GM23338 (cell line): ENCODE measurements at regions not wholly inside any gene's neighbourhood (a gene's known extent, or its start where the extent isn't known, plus 50 kb on each side); places are given as distances from the start of the nearest gene placed in this dataset.

Experiments
- ATAC-seq: fragments of 200-7000 bp; cut with Tn5 transposase; 3 replicates; pipeline ENCODE4 v1.9.1; 2020
- DNase-seq: peaks from one replicate; pipeline ENCODE4 v3.0.0-alpha.2; 2015; ENCODE audit warnings: low spot score
- H2AFZ ChIP-seq: fragments of 200-600 bp; sonication (generic); 2 replicates; pipeline ENCODE4 v1.8.0; 2016; ENCODE audit warnings: antibody characterized with exemption, mild to moderate bottlenecking, moderate library complexity
- H3F3A ChIP-seq: fragments of 200-600 bp; sonication (generic); replicated peaks from 2 replicates; pipeline ENCODE4 v1.8.0; 2017; ENCODE audit warnings: antibody characterized with exemption, mixed run types, low read depth
- H3K27ac ChIP-seq: fragments of 200-600 bp; sonication (generic); 2 replicates; pipeline ENCODE4 v1.6.1; 2016; ENCODE audit warnings: low read depth
- H3K27me3 ChIP-seq: fragments of 200-600 bp; sonication (generic); 2 replicates; pipeline ENCODE4 v1.8.0; 2016; ENCODE audit warnings: mild to moderate bottlenecking, mixed run types, moderate library complexity; ENCODE audit not compliant: insufficient read depth
- H3K36me3 ChIP-seq: fragments of 200-600 bp; sonication (generic); 2 replicates; pipeline ENCODE4 v1.8.0; 2016; ENCODE audit warnings: mild to moderate bottlenecking; ENCODE audit not compliant: insufficient read depth
- H3K4me1 ChIP-seq: fragments of 200-600 bp; sonication (generic); 2 replicates; pipeline ENCODE4 v1.8.0; 2016; ENCODE audit warnings: mild to moderate bottlenecking, moderate library complexity; ENCODE audit not compliant: insufficient read depth
- H3K4me2 ChIP-seq: fragments of 200-600 bp; sonication (generic); 2 replicates; pipeline ENCODE4 v1.7.1; 2017; ENCODE audit warnings: mixed run types
- H3K4me3 ChIP-seq: fragments of 200-600 bp; sonication (generic); 2 replicates; pipeline ENCODE4 v1.6.1; 2016; ENCODE audit warnings: mixed run types
- H3K79me2 ChIP-seq: fragments of 200-600 bp; sonication (generic); replicated peaks from 2 replicates; pipeline ENCODE4 v1.8.0; 2017; ENCODE audit warnings: mild to moderate bottlenecking; ENCODE audit not compliant: insufficient read depth
- H3K9me2 ChIP-seq: fragments of 200-600 bp; sonication (generic); 2 replicates; pipeline ENCODE4 v1.8.0; 2017; ENCODE audit not compliant: insufficient read depth
- H4K20me1 ChIP-seq: fragments of 200-600 bp; sonication (generic); replicated peaks from 2 replicates; pipeline ENCODE4 v1.8.0; 2017; ENCODE audit warnings: mild to moderate bottlenecking; ENCODE audit not compliant: insufficient read depth
- H3K27ac Mint-ChIP-seq: 2 replicates; pipeline ENCODE4 v1.8.0; 2020; ENCODE audit warnings: inconsistent platforms, mild to moderate bottlenecking, moderate library complexity, mixed read lengths
- H3K27me3 Mint-ChIP-seq: 3 replicates; pipeline ENCODE4 v1.8.0; 2022; ENCODE audit warnings: low read depth, mild to moderate bottlenecking, moderate library complexity, mixed read lengths, inconsistent platforms; ENCODE audit not compliant: insufficient read depth, poor library complexity
- H3K36me3 Mint-ChIP-seq: 3 replicates; pipeline ENCODE4 v1.8.0; 2021; ENCODE audit warnings: low read depth, mild to moderate bottlenecking, inconsistent platforms, moderate library complexity, mixed read lengths
- H3K4me1 Mint-ChIP-seq: 3 replicates; pipeline ENCODE4 v1.8.0; 2020; ENCODE audit warnings: mild to moderate bottlenecking, inconsistent platforms, mixed read lengths
- H3K4me3 Mint-ChIP-seq: 3 replicates; pipeline ENCODE4 v1.8.0; 2021; ENCODE audit warnings: moderate library complexity, mild to moderate bottlenecking, inconsistent platforms, mixed read lengths
- H3K9me3 Mint-ChIP-seq: 3 replicates; pipeline ENCODE4 v1.8.0; 2020; ENCODE audit warnings: moderate library complexity, mild to moderate bottlenecking, inconsistent platforms, mixed read lengths
- CREB1 ChIP-seq: fragments of 250-450 bp; sonication (Bioruptor Pico); IDR thresholded peaks from 2 replicates; pipeline ENCODE4 v1.5.0; 2020; ENCODE audit warnings: low read depth, mild to moderate bottlenecking, moderate library complexity
- EZH2 ChIP-seq: fragments of 200-600 bp; sonication (generic); IDR thresholded peaks from one replicate; pipeline ENCODE4 v1.8.0; 2017; ENCODE audit warnings: antibody characterized with exemption, mild to moderate bottlenecking, low read depth; ENCODE audit not compliant: unreplicated experiment
- EZH2phosphoT487 ChIP-seq: fragments of 200-600 bp; sonication (generic); IDR thresholded peaks from one replicate; pipeline ENCODE4 v1.8.1; 2018; ENCODE audit warnings: antibody characterized with exemption; ENCODE audit not compliant: unreplicated experiment
- JUNB ChIP-seq: IDR thresholded peaks from one replicate; pipeline ENCODE4 v1.6.1; 2016; ENCODE audit warnings: antibody characterized with exemption; ENCODE audit not compliant: unreplicated experiment
- NANOG ChIP-seq: IDR thresholded peaks from 2 replicates; pipeline ENCODE4 v1.6.1; 2016; ENCODE audit warnings: antibody characterized with exemption, borderline replicate concordance
- POLR2AphosphoS5 ChIP-seq: IDR thresholded peaks from 2 replicates; pipeline ENCODE4 v1.6.1; 2016; ENCODE audit warnings: antibody characterized with exemption, low read depth
- STAT1 ChIP-seq: IDR thresholded peaks from one replicate; pipeline ENCODE4 v1.6.1; 2016; ENCODE audit warnings: antibody characterized with exemption; ENCODE audit not compliant: unreplicated experiment
- ZNF114 ChIP-seq: fragments of 250-450 bp; sonication (Bioruptor Pico); IDR thresholded peaks from 2 replicates; pipeline ENCODE4 v1.5.0; 2020; ENCODE audit warnings: mild to moderate bottlenecking, moderate library complexity
- TF ChIP-seq, protein P1 (sequence below): fragments of 250-450 bp; sonication (Bioruptor Pico); IDR thresholded peaks from 2 replicates; pipeline ENCODE4 v1.5.0; 2020; ENCODE audit warnings: mild to moderate bottlenecking, moderate library complexity
- TF ChIP-seq, protein P2 (sequence below), 2 experiments: fragments of 200-600 bp in 1 of 2; sonication (generic) in 1 of 2; conservative IDR thresholded peaks; 2 replicates each; pipeline versions ENCODE4 v1.5.1 to v1.6.1; 2016 to 2017; ENCODE audit warnings: antibody characterized with exemption in 2 of 2, low read depth in 2 of 2, mild to moderate bottlenecking in 2 of 2, moderate library complexity in 1 of 2
- TF ChIP-seq, protein P3 (sequence below): IDR thresholded peaks from 2 replicates; pipeline ENCODE4 v1.6.1; 2016; ENCODE audit warnings: antibody characterized with exemption

DNA sequence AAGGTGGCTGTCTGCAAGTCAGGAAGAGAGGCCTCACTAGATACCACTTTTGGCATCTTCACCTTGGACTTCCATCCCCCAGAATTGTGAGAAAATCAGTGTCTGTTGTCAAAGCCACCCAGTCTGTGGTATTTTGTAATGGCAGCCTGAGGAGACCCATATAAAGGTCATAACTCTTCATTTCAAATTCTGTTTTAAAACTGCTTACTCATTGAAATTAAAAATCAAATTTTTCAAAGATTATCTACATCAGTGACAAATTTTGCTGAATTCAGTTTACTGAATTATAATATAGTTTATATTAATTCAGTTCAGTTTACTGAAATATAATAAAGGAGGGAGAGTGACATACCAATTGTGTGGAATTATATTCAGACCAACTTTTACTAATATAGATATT lies 133.1 kb upstream of the IL15 start (continued):
- TF ChIP-seq EZH2 = no peak

DNA sequence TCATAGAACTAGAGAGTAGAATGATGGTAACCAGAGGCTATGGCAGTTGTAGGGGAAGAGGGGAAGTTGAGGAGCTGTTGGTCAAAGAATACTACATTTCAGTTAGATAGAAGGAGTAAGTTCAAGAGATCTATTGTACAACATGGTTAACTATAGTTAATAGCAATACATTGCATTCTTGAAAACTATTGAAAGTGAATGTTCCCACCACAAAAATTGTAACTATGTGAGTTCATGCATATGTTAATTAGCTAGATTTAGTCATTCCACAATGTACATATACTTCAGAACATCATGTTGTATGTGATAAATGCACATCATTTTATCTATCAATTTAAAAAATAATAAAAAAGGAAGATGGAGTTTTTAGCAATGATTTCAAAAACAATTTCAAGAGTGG lies 125.3 kb upstream of the IL15 start:
- TF ChIP-seq CREB1 (CRISPR knock-in tag) = no peak
- TF ChIP-seq ZNF114 (CRISPR knock-in tag) = no peak
- no peak for TF ChIP-seq NANOG
- TF ChIP-seq STAT1 = no peak
- Mint-ChIP-seq H3K4me3 (no peak overlapping the region), H3K27ac (no peak overlapping the region), H3K9me3 (peaks cover 39% of the 10 kb centered on the region), H3K36me3 (peaks cover 10% of the 10 kb centered on the region), H3K4me1 (no peaks in the 10 kb centered on the region; the same call in 2 of the 3 replicates), H3K27me3 (no peaks in the 10 kb centered on the region)
- no peak overlapping the region for H2AFZ ChIP-seq
- no peak overlapping the region for H3K4me2 ChIP-seq
- no peaks in the 10 kb centered on the region for H3F3A ChIP-seq
- H3K27ac ChIP-seq = no peak overlapping the region
- H3K4me1 ChIP-seq = no peaks in the 10 kb centered on the region
- ATAC-seq = no peak
- no peak overlapping the region for H3K4me3 ChIP-seq
- no peak for DNase-seq
- no peaks in the 10 kb centered on the region; the same call in 1 of the 2 replicates for H3K36me3 ChIP-seq
- H3K9me2 ChIP-seq = no peaks in the 10 kb centered on the region
- H4K20me1 ChIP-seq = no peaks in the 10 kb centered on the region
- H3K27me3 ChIP-seq = no peaks in the 10 kb centered on the region
- H3K79me2 ChIP-seq = no peaks in the 10 kb centered on the region

DNA sequence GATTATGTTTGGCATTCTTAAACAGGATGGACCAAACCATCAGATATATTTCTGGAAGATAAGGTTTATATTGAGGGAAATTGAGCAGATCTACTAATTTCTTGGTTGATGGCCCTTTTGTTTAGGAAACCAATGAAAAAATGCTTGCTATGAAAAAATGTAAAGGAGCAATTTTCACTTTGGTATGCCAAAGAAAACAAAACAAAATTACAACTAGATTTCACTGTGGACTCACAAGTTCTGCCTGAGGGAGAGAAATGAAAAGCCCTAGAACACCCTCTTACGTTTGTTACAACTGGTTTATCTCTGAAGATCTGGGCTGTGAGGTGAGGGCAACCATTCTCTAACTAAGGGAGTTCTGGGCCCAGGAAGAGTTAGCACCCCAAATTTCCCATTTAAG lies 122.5 kb upstream of the IL15 start:
- Histone ChIP-seq H3K79me2 (no peaks in the 10 kb centered on the region), H3K36me3 (no peaks in the 10 kb centered on the region; the same call in 1 of the 2 replicates), H3K27me3 (no peaks in the 10 kb centered on the region), H3K27ac (no peak overlapping the region), H3K4me3 (no peak overlapping the region), H3K4me1 (no peaks in the 10 kb centered on the region), H3K9me2 (no peaks in the 10 kb centered on the region), H3F3A (no peaks in the 10 kb centered on the region), H3K4me2 (no peak overlapping the region), H4K20me1 (no peaks in the 10 kb centered on the region), H2AFZ (no peak overlapping the region)
- H3K9me3 Mint-ChIP-seq = peaks cover 25% of the 10 kb centered on the region
- no peaks in the 10 kb centered on the region; the same call in 2 of the 3 replicates for H3K4me1 Mint-ChIP-seq
- H3K4me3 Mint-ChIP-seq = no peak overlapping the region
- ATAC-seq (no peak), DNase-seq (no peak)
- H3K27me3 Mint-ChIP-seq = no peaks in the 10 kb centered on the region
- no peak overlapping the region for H3K27ac Mint-ChIP-seq
- H3K36me3 Mint-ChIP-seq = peaks cover 6% of the 10 kb centered on the region
- TF ChIP-seq CREB1 (CRISPR knock-in tag) (no peak), NANOG (no peak), STAT1 (no peak), ZNF114 (CRISPR knock-in tag) (no peak), JUNB (no peak), EZH2phosphoT487 (no peak), POLR2AphosphoS5 (no peak)
- TF ChIP-seq, protein P1, sequence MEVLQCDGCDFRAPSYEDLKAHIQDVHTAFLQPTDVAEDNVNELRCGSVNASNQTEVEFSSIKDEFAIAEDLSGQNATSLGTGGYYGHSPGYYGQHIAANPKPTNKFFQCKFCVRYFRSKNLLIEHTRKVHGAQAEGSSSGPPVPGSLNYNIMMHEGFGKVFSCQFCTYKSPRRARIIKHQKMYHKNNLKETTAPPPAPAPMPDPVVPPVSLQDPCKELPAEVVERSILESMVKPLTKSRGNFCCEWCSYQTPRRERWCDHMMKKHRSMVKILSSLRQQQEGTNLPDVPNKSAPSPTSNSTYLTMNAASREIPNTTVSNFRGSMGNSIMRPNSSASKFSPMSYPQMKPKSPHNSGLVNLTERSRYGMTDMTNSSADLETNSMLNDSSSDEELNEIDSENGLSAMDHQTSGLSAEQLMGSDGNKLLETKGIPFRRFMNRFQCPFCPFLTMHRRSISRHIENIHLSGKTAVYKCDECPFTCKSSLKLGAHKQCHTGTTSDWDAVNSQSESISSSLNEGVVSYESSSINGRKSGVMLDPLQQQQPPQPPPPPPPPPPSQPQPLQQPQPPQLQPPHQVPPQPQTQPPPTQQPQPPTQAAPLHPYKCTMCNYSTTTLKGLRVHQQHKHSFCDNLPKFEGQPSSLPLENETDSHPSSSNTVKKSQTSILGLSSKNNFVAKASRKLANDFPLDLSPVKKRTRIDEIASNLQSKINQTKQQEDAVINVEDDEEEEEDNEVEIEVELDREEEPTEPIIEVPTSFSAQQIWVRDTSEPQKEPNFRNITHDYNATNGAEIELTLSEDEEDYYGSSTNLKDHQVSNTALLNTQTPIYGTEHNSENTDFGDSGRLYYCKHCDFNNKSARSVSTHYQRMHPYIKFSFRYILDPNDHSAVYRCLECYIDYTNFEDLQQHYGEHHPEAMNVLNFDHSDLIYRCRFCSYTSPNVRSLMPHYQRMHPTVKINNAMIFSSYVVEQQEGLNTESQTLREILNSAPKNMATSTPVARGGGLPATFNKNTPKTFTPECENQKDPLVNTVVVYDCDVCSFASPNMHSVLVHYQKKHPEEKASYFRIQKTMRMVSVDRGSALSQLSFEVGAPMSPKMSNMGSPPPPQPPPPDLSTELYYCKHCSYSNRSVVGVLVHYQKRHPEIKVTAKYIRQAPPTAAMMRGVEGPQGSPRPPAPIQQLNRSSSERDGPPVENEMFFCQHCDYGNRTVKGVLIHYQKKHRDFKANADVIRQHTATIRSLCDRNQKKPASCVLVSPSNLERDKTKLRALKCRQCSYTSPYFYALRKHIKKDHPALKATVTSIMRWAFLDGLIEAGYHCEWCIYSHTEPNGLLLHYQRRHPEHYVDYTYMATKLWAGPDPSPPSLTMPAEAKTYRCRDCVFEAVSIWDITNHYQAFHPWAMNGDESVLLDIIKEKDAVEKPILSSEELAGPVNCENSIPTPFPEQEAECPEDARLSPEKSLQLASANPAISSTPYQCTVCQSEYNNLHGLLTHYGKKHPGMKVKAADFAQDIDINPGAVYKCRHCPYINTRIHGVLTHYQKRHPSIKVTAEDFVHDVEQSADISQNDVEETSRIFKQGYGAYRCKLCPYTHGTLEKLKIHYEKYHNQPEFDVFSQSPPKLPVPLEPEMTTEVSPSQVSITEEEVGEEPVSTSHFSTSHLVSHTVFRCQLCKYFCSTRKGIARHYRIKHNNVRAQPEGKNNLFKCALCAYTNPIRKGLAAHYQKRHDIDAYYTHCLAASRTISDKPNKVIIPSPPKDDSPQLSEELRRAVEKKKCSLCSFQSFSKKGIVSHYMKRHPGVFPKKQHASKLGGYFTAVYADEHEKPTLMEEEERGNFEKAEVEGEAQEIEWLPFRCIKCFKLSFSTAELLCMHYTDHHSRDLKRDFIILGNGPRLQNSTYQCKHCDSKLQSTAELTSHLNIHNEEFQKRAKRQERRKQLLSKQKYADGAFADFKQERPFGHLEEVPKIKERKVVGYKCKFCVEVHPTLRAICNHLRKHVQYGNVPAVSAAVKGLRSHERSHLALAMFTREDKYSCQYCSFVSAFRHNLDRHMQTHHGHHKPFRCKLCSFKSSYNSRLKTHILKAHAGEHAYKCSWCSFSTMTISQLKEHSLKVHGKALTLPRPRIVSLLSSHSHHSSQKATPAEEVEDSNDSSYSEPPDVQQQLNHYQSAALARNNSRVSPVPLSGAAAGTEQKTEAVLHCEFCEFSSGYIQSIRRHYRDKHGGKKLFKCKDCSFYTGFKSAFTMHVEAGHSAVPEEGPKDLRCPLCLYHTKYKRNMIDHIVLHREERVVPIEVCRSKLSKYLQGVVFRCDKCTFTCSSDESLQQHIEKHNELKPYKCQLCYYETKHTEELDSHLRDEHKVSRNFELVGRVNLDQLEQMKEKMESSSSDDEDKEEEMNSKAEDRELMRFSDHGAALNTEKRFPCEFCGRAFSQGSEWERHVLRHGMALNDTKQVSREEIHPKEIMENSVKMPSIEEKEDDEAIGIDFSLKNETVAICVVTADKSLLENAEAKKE (CRISPR knock-in tag) = no peak
- TF ChIP-seq, protein P2, sequence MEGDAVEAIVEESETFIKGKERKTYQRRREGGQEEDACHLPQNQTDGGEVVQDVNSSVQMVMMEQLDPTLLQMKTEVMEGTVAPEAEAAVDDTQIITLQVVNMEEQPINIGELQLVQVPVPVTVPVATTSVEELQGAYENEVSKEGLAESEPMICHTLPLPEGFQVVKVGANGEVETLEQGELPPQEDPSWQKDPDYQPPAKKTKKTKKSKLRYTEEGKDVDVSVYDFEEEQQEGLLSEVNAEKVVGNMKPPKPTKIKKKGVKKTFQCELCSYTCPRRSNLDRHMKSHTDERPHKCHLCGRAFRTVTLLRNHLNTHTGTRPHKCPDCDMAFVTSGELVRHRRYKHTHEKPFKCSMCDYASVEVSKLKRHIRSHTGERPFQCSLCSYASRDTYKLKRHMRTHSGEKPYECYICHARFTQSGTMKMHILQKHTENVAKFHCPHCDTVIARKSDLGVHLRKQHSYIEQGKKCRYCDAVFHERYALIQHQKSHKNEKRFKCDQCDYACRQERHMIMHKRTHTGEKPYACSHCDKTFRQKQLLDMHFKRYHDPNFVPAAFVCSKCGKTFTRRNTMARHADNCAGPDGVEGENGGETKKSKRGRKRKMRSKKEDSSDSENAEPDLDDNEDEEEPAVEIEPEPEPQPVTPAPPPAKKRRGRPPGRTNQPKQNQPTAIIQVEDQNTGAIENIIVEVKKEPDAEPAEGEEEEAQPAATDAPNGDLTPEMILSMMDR (conservative IDR thresholded peaks at IDR 0.05; ENCODE audit: low read depth in 2 of 2) = no peak
- TF ChIP-seq, protein P3, sequence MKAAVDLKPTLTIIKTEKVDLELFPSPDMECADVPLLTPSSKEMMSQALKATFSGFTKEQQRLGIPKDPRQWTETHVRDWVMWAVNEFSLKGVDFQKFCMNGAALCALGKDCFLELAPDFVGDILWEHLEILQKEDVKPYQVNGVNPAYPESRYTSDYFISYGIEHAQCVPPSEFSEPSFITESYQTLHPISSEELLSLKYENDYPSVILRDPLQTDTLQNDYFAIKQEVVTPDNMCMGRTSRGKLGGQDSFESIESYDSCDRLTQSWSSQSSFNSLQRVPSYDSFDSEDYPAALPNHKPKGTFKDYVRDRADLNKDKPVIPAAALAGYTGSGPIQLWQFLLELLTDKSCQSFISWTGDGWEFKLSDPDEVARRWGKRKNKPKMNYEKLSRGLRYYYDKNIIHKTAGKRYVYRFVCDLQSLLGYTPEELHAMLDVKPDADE = no peak
